PFSK-1 (cell line): ENCODE measurements at regions not wholly inside any gene's neighbourhood (a gene's known extent, or its start where the extent isn't known, plus 50 kb on each side); places are given as distances from the start of the nearest gene placed in this dataset.

Experiments used
- FOXP2 ChIP-seq: optimal IDR thresholded peaks from 2 replicates; pipeline ENCODE3; 2011; ENCODE audit warnings: borderline replicate concordance, control low read depth, inconsistent platforms; ENCODE audit not compliant: insufficient read depth; ENCODE audit errors: extremely low read length, extremely low read depth
- POLR2AphosphoS5 ChIP-seq: IDR thresholded peaks from 2 replicates; pipeline ENCODE4 v1.6.1; 2012; ENCODE audit warnings: low read depth, mild to moderate bottlenecking, control low read depth, low read length, moderate library complexity
- REST ChIP-seq, 2 experiments: IDR thresholded peaks; 2 replicates each; pipeline versions ENCODE4 v1.6.1 to v1.8.0; 2011 to 2012; ENCODE audit warnings: low read depth in 2 of 2, low read length in 2 of 2, control low read depth in 1 of 2, inconsistent platforms in 1 of 2, mild to moderate bottlenecking in 1 of 2, moderate library complexity in 1 of 2; ENCODE audit not compliant: insufficient read depth in 1 of 2
- SIN3A ChIP-seq: IDR thresholded peaks from 2 replicates; pipeline ENCODE4 v1.6.1; 2012; ENCODE audit warnings: mild to moderate bottlenecking, low read length, moderate library complexity, borderline replicate concordance; ENCODE audit not compliant: insufficient read depth
- TAF1 ChIP-seq: IDR thresholded peaks from 2 replicates; pipeline ENCODE4 v1.6.1; 2012; ENCODE audit warnings: low read length, control low read depth, borderline replicate concordance; ENCODE audit not compliant: insufficient read depth

GRCh38 chr2:134078354-134078753 is 175.5 kb upstream of the MGAT5 start:
- no peak for TF ChIP-seq SIN3A
- TF ChIP-seq FOXP2 = no peak
- no peak for TF ChIP-seq POLR2AphosphoS5
- no peak for TF ChIP-seq TAF1
- TF ChIP-seq REST (IDR thresholded peaks at IDR 0.05; ENCODE audit: insufficient read depth in 1 of 2, low read depth in 2 of 2, low read length in 2 of 2) = no peak

DNA sequence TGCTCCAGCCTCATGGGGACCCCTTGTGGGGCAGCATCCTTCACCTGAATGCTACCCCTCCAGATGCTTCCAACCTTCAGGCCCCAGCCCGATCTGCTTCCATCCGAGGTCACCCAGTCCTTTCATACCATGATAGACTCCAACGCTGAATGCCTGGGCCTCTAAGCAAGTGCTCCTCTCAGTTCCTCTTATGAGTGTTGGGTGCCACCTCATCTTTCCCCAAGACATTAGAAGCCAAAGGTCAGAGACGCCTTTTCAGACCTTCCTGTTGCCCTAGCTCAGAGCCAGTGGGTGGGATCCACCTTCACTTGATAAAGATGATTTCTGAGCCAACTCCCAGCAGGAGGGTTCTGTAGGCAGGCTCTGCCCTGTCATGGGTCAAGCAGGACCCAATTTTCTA is 174.5 kb upstream of the MGAT5 start:
- no peak for TF ChIP-seq SIN3A
- no peak for TF ChIP-seq POLR2AphosphoS5
- TF ChIP-seq FOXP2 = no peak
- TF ChIP-seq TAF1 = no peak
- no peak for TF ChIP-seq REST (IDR thresholded peaks at IDR 0.05; ENCODE audit: insufficient read depth in 1 of 2, low read depth in 2 of 2, low read length in 2 of 2)

DNA sequence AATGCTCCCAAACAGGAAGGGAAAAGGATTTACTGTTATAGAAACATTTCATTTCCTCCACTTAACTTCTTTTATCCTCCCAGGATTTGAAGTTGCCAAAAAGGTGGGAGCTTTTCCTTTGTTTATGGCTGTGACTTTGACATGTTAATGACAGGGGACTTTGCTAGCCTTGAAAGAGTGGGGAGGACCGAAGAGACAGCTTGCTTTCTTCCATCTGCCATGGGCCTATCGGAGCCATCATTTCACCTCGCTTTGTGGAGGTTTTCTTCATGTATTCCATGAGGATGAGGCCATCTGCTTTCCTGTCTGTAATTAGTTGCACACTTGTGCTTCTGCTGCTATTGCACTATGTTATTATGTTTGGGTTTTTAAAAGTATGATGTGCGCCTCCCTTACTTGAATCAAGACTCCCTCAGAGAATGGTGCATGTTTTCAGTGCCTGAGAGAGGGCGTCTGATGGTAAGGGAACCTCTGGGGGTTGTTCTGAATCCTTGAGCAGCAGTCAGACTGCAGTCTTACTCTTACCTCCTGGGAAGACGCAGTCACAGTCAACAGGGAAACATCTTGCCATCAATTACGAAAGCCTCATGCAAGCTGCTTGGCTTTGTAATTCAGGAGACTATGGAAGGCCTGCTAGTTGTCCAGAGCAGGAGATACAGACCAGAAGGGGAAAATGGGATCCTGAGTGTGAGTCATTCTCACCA is 173.3 kb upstream of the MGAT5 start:
- TF ChIP-seq SIN3A (no peak), FOXP2 (no peak), REST (IDR thresholded peaks at IDR 0.05; ENCODE audit: insufficient read depth in 1 of 2, low read depth in 2 of 2, low read length in 2 of 2) (no peak), POLR2AphosphoS5 (no peak), TAF1 (no peak)

GRCh38 chr2:134081238-134081938 is 172.5 kb upstream of the MGAT5 start:
- TF ChIP-seq SIN3A (no peak), FOXP2 (no peak), REST (IDR thresholded peaks at IDR 0.05; ENCODE audit: insufficient read depth in 1 of 2, low read depth in 2 of 2, low read length in 2 of 2) (no peak), POLR2AphosphoS5 (no peak), TAF1 (no peak)
